HG03060 (cell line): ENCODE measurements at regions not wholly inside any gene's neighbourhood (a gene's known extent, or its start where the extent isn't known, plus 50 kb on each side); places are given as distances from the start of the nearest gene placed in this dataset.

Experiments
- ATAC-seq: cut with Tn5 transposase; IDR thresholded peaks from one replicate; pipeline ENCODE4 v1.9.1; 2021; ENCODE audit warnings: low read depth, moderate number of reproducible peaks; ENCODE audit not compliant: unreplicated experiment

GRCh38 chr12:115079760-115080159 is 395.8 kb upstream of the TBX3 start:
- no peak for ATAC-seq

DNA sequence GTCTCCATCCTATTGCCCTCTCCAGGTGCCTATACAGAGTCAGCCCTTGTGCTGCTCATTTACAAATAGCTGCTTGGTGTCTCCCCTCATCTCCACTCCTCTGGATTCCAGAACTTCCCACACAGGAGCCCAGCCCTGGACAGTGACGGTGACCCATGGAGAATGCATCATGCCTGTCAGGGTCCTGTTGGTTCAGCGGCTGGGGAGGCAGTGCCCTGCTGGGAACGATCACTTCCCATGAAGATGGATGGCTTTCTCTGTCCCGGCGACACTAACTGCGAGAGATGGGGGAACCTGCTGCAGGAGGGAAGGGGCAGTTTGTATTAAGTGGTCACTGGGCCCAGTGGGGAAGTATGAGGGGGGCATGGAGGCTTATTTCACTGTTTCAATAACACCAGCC is 395.0 kb upstream of the TBX3 start:
- ATAC-seq = no peak

DNA sequence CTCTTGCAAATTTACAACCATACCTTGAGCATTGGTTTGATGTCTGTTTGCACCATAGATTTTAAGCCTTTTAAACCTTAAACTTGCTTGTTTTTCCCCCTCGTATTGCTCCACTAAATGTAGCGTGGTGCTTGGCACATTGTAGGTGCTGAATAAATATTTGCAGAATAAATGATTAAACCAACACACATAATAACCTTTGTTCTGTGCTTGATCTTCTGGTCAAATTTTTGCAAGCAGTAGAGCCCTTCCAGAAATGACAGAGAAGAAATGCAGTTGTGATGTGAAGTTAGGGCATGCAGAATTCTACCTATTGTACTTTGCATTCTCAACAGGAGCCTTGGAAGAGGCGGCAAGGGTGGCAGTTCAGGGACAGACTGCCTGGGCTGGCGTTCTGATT is 394.4 kb upstream of the TBX3 start:
- ATAC-seq = no peak

GRCh38 chr12:115075552-115076170 is 391.7 kb upstream of the TBX3 start:
- no peak for ATAC-seq

- no peak for ATAC-seq
These were observed 390.6 kb upstream of the TBX3 start for GRCh38 chr12:115074617-115075016.

GRCh38 chr12:115072712-115073111 is 388.7 kb upstream of the TBX3 start:
- ATAC-seq = no peak

- no peak for ATAC-seq
These were observed 386.3 kb upstream of the TBX3 start for GRCh38 chr12:115070313-115070712.

DNA sequence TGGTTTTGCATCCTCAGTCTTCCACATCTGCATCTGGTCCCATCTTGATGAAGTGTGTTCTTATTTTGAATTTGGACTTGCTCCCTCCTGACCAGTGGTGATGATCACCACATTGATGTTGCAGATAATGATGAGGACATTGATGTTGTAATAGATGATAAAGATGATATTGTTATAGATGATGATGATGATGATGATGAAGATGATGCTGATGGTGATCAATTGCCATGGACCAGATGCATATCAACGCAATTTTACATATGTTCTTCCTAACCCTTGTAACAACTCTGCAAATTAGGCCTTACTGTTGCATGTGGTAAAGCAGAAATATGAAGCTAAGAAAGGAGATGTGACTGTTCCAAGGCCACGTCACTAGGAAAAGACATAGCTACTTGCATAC is 380.3 kb upstream of the TBX3 start:
- no peak for ATAC-seq

DNA sequence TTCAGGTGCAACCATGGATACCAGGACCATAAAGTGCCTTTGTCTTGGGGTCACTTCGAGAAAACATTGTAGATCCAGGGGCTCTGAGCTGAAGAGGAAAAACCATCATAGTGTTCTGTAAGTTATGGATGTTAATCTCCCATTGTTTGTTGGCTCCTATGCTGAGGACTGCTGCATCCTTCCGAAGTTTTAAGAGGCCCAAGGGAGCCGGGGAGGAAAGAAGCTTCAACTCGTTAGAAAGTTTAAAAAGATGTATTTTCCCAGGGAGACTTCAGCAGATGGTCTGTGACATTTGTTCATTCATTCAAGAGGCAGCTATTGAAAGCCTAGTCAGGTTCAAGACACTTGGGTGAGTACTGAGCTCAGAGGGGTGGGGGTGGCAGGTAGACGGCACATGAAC is 378.8 kb upstream of the TBX3 start:
- no peak for ATAC-seq

GRCh38 chr12:115060477-115061168 is 376.6 kb upstream of the TBX3 start:
- no peak for ATAC-seq

GRCh38 chr12:115057445-115057844 is 373.5 kb upstream of the TBX3 start:
- ATAC-seq = no peak

GRCh38 chr12:115051378-115051777 is 367.4 kb upstream of the TBX3 start:
- no peak for ATAC-seq

- ATAC-seq = no peak
These were observed 365.6 kb upstream of the TBX3 start for GRCh38 chr12:115049614-115050013.

- ATAC-seq = no peak
These were observed 362.8 kb upstream of the TBX3 start for GRCh38 chr12:115046805-115047204.

DNA sequence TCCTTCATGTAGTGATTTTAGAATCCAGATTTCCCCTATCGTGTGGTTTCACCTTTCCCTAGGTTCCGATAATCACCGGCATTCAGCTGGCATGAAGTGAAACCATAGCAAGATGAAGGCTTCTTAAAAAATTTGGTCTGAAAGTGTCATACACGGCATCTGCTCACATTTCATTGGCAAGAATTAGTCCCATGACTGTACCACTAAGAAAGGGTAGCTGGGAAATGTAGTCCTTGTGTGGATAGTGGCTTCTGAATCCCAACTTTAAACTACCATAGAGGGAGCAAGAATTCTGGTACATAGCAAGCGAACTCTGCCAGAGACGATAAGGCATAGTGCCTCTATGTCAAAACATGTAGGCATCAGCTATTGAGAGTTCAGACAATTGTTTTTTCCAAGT is 360.1 kb upstream of the TBX3 start:
- ATAC-seq = no peak

DNA sequence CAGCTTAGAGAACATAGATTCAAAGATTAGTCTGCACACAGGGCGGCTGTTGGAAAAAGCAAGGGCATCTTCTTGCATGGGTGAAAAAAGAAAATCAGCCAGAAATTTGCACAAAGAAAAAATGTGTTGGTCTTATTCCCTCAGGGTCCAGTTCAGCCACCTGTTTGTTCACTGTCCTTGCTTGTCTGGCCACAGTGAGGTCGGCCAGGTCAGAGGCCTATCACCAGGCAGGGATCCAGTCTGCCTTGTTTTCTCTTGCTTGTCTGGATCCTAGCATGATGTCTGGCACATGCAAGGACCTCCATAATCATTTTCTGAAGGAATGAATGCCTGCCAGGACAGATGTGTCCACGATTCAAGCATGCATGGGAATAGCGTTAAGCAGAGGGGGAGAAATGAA is 359.1 kb upstream of the TBX3 start:
- no peak for ATAC-seq

DNA sequence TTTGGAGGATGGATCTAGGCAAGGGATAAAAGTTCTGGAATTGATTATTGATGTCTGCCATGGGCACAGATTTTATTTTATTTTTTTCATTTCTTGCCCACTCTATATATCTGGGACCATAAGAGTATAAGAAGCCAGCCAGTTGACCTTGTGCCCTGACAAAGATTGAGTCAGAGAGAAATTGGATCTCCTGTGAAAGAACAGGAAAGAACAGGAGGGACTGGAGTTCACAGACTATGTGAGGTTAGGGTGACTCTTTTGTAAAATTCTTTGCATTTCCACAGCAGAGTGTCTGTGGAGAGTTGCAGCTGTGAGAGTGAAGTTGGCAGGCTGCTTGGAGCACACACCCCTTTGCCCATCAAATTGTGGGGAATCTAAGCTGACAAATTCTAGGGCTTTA is 358.4 kb upstream of the TBX3 start:
- ATAC-seq = no peak

DNA sequence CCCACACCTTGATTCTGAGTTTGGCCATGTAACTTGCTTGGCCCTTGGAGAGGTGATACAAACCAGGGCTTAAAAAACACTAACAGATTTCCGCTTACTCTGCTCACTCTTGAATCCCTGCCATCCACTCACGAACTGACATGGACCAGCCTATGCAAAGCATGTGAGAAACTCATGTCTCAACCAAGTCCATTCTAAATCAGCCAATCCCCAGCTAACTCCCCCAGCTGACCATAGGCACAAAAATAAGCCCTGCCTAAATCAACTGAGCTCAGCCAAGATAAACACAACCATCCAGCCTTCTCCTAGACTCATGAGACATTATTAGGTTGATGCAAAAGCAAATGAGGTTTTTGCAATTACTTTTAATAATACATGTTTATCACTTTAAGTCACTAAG is 353.9 kb upstream of the TBX3 start:
- ATAC-seq = no peak

- ATAC-seq = no peak
These were observed 351.6 kb upstream of the TBX3 start for GRCh38 chr12:115035535-115036107.

DNA sequence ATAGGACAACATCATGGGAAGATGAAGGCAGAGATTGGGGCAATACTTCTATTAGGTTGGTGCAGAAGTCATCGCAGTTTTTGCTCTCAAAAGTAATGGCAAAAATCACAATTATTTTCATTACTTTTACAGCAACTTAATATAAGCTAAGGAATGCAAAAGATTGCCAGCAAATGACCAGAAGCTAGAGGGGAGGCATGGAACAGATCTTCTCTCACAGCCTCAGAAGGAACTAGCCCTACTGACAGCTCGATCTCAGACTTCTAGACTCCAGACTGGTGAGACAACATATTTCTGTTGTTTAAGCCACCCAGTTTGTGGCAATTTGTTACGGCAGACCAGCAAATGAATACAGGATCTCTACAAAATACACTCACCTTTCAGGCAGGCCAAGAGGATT is 348.5 kb upstream of the TBX3 start:
- no peak for ATAC-seq

GRCh38 chr12:115030017-115030416 is 346.0 kb upstream of the TBX3 start:
- no peak for ATAC-seq

DNA sequence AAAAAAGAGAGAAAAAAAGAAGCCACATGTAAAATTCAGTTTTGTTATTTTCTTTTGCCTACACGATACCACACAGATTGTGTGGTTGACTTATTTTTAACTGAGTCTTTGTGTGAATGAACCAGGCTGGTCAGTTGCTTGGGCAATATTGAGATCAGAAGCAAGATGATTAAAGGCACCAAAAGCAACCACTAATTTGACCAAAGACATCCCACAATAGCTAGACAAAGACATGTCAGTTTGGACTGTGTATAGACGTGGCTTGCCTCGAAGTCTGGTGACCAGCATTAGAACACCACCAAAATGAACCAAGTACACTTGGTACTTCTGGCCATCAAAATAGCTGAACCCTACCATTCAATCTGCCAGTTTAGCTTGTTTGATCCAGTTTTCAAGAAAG is 340.6 kb upstream of the TBX3 start:
- ATAC-seq = no peak
